ENCODE measurements at regions not wholly inside any gene's neighbourhood (a gene's known extent, or its start where the extent isn't known, plus 50 kb on each side); places are given as distances from the start of the nearest gene placed in this dataset.

DNA sequence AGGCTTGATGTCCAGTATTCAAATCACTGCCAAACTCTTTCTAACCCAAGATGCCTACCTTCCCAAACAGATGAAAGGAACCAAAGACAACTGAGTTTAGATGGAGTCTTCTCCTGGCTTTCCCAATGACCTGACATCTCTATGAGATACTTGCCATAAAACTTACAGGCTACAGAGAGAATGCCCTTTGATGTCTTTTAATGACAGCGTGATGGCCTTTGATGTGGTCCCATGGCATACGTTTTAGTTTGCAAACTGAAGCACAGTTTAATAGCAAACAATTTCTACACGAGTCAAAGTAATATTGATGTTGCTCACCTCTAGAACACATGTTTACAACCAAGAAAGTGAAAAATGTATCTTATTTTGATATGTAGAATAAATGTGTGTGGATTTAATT is 73.2 kb downstream of the ZIC4 start:
- TF ChIP-seq, protein P1, sequence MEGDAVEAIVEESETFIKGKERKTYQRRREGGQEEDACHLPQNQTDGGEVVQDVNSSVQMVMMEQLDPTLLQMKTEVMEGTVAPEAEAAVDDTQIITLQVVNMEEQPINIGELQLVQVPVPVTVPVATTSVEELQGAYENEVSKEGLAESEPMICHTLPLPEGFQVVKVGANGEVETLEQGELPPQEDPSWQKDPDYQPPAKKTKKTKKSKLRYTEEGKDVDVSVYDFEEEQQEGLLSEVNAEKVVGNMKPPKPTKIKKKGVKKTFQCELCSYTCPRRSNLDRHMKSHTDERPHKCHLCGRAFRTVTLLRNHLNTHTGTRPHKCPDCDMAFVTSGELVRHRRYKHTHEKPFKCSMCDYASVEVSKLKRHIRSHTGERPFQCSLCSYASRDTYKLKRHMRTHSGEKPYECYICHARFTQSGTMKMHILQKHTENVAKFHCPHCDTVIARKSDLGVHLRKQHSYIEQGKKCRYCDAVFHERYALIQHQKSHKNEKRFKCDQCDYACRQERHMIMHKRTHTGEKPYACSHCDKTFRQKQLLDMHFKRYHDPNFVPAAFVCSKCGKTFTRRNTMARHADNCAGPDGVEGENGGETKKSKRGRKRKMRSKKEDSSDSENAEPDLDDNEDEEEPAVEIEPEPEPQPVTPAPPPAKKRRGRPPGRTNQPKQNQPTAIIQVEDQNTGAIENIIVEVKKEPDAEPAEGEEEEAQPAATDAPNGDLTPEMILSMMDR (IDR thresholded peaks at IDR 0.05): no peak
- TF ChIP-seq, protein P2, sequence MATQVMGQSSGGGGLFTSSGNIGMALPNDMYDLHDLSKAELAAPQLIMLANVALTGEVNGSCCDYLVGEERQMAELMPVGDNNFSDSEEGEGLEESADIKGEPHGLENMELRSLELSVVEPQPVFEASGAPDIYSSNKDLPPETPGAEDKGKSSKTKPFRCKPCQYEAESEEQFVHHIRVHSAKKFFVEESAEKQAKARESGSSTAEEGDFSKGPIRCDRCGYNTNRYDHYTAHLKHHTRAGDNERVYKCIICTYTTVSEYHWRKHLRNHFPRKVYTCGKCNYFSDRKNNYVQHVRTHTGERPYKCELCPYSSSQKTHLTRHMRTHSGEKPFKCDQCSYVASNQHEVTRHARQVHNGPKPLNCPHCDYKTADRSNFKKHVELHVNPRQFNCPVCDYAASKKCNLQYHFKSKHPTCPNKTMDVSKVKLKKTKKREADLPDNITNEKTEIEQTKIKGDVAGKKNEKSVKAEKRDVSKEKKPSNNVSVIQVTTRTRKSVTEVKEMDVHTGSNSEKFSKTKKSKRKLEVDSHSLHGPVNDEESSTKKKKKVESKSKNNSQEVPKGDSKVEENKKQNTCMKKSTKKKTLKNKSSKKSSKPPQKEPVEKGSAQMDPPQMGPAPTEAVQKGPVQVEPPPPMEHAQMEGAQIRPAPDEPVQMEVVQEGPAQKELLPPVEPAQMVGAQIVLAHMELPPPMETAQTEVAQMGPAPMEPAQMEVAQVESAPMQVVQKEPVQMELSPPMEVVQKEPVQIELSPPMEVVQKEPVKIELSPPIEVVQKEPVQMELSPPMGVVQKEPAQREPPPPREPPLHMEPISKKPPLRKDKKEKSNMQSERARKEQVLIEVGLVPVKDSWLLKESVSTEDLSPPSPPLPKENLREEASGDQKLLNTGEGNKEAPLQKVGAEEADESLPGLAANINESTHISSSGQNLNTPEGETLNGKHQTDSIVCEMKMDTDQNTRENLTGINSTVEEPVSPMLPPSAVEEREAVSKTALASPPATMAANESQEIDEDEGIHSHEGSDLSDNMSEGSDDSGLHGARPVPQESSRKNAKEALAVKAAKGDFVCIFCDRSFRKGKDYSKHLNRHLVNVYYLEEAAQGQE (IDR thresholded peaks at IDR 0.05; ENCODE audit: insufficient read depth in 1 of 2, low read depth in 2 of 2, low read length in 1 of 2): no peak
- no peak for TF ChIP-seq SIN3A (IDR thresholded peaks at IDR 0.05; ENCODE audit: borderline replicate concordance, insufficient read depth, low read depth, low read length)
